ENCODE measurements at regions not wholly inside any gene's neighbourhood (a gene's known extent, or its start where the extent isn't known, plus 50 kb on each side); places are given as distances from the start of the nearest gene placed in this dataset.

DNA sequence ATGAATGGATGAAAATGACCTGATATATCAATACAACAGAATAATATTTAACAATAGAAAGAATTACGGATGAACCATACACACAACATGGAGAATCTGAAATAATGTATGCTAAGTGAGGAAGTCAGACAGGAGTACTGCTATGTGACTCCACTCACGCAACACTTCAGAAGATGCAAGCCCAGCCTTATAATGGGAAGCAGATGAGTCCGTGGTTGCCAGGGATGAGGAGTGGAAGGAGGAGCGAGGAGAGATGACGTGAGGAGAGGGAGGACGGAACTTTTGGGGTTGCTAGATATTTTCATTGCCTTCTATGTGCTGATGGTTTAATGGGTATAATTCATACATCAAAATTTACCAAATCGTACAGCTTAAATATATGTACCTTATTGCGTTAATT lies 55.4 kb upstream of the ERCC6L2 start:
- Histone ChIP-seq H2BK12ac (ENCODE audit: insufficient read length, low read depth, low read length) (no peak overlapping the region), H3K27me3 (ENCODE audit: insufficient read depth, low read length) (no peaks in the 10 kb centered on the region), H2BK5ac (ENCODE audit: insufficient read length, low read length) (no peak overlapping the region), H2BK120ac (ENCODE audit: low read depth, low read length, poor library complexity, severe bottlenecking) (no peak overlapping the region), H2BK20ac (ENCODE audit: low read depth, low read length, poor library complexity, severe bottlenecking) (no peak overlapping the region), H2BK15ac (ENCODE audit: low read depth, low read length) (no peak overlapping the region), H2AK5ac (ENCODE audit: insufficient read length, low read length) (no peak overlapping the region), H3K4ac (ENCODE audit: low read depth, low read length) (no peak overlapping the region), H4K5ac (ENCODE audit: insufficient read length, low read depth, low read length) (no peak overlapping the region), H4K91ac (ENCODE audit: insufficient read length, low read depth, low read length) (no peak overlapping the region), H3K18ac (ENCODE audit: insufficient read length, low read depth, low read length) (no peak overlapping the region), H4K20me1 (ENCODE audit: control insufficient read depth, insufficient read depth, insufficient read length) (no peaks in the 10 kb centered on the region), H3K56ac (ENCODE audit: insufficient read length, low read depth, low read length) (no peak overlapping the region), H3K23ac (ENCODE audit: insufficient read length, low read depth, low read length) (no peak overlapping the region), H3K79me2 (ENCODE audit: insufficient read depth, low read length) (no peaks in the 10 kb centered on the region), H3K79me1 (ENCODE audit: insufficient read depth, low read depth, low read length, poor library complexity, severe bottlenecking) (no peaks in the 10 kb centered on the region), H3K14ac (ENCODE audit: insufficient read depth, low read length) (no peak overlapping the region), H3T11ph (ENCODE audit: low read length) (no peak overlapping the region), H3K27ac (ENCODE audit: insufficient read length, low read depth, low read length) (no peak overlapping the region), H2AFZ (ENCODE audit: low read length) (no peak overlapping the region), H3K9me3 (ENCODE audit: control insufficient read depth, low read depth, low read length) (no peaks in the 10 kb centered on the region), H4K8ac (replicated peaks; ENCODE audit: insufficient read length, low read depth, low read length) (no peak overlapping the region), H3K4me1 (ENCODE audit: insufficient read depth, low read length) (peaks cover 2% of the 10 kb centered on the region; the same call in 1 of the 2 replicates), H3K4me2 (ENCODE audit: insufficient read depth, insufficient read length, low read length) (no peak overlapping the region), H3K23me2 (ENCODE audit: insufficient read length, low read depth, low read length, poor library complexity, severe bottlenecking) (no peaks in the 10 kb centered on the region), H3K9ac (ENCODE audit: extremely low read depth, insufficient read length, low read length) (no peak overlapping the region)
- no peak overlapping the region for H3K27ac Mint-ChIP-seq
- TF ChIP-seq CTCF (conservative IDR thresholded peaks at IDR 0.05): no peak
- peaks cover 0 to 4% (median 0%) of the 10 kb centered on the region in 3 experiments; a peak in 1 of 7 replicates for H3K36me3 Mint-ChIP-seq (ENCODE audit: insufficient read depth in 1 of 3, low read depth in 3 of 3)
- H3K4me3 Mint-ChIP-seq: no peak overlapping the region
- no CpG with 5 or more reads among the region's 8 CpGs for WGBS (ENCODE audit: extremely low coverage, insufficient read length, low lambda C conversion rate)
- peaks cover 14 to 23% of the 10 kb centered on the region in 2 experiments for H3K4me1 Mint-ChIP-seq
- DNase-seq: no peak
- no peaks in the 10 kb centered on the region; a peak in 1 of 5 replicates for H3K9me3 Mint-ChIP-seq
- peaks cover 3% of the 10 kb centered on the region for H3K27me3 Mint-ChIP-seq (ENCODE audit: low read depth)

Measured in H9 (cell line).